ENCODE measurements at regions not wholly inside any gene's neighbourhood (a gene's known extent, or its start where the extent isn't known, plus 50 kb on each side); places are given as distances from the start of the nearest gene placed in this dataset.

- no peaks in the 10 kb centered on the region for H3K27me3 ChIP-seq (ENCODE audit: control insufficient read depth in 1 of 2, insufficient read depth in 2 of 2, low read length in 2 of 2)
- H3K9ac ChIP-seq (ENCODE audit: low read depth in 1 of 2, low read length in 2 of 2): no peak overlapping the region
- H3K4me3 ChIP-seq (ENCODE audit: low read depth in 1 of 2, low read length in 2 of 2): no peak overlapping the region
- peaks cover 0 to 2% of the 10 kb centered on the region in 2 donors for H3K4me1 ChIP-seq (ENCODE audit: control insufficient read depth in 1 of 2, insufficient read depth in 2 of 2, low read length in 2 of 2)
- no peaks in the 10 kb centered on the region for H3K36me3 ChIP-seq (ENCODE audit: control insufficient read depth in 1 of 2, insufficient read depth in 2 of 2, low read length in 2 of 2)
- H3K27ac ChIP-seq (ENCODE audit: low read depth, low read length): no peak overlapping the region
- H3K9me3 ChIP-seq (ENCODE audit: control insufficient read depth in 1 of 2, low read length in 2 of 2): no peaks in the 10 kb centered on the region
These were observed 240.3 kb downstream of the TLE4 start for GRCh38 chr9:79812099-79812498.

GRCh38 chr9:79809931-79810330, 238.2 kb downstream of the TLE4 start:
- no peak overlapping the region for H3K9ac ChIP-seq (ENCODE audit: low read depth in 1 of 2, low read length in 2 of 2)
- H3K9me3 ChIP-seq (ENCODE audit: control insufficient read depth in 1 of 2, low read length in 2 of 2): no peaks in the 10 kb centered on the region
- no peaks in the 10 kb centered on the region for H3K36me3 ChIP-seq (ENCODE audit: control insufficient read depth in 1 of 2, insufficient read depth in 2 of 2, low read length in 2 of 2)
- no peaks in the 10 kb centered on the region for H3K27me3 ChIP-seq (ENCODE audit: control insufficient read depth in 1 of 2, insufficient read depth in 2 of 2, low read length in 2 of 2)
- H3K4me3 ChIP-seq (ENCODE audit: low read depth in 1 of 2, low read length in 2 of 2): no peak overlapping the region
- H3K27ac ChIP-seq (ENCODE audit: low read depth, low read length): no peak overlapping the region
- H3K4me1 ChIP-seq (ENCODE audit: control insufficient read depth in 1 of 2, insufficient read depth in 2 of 2, low read length in 2 of 2): peaks cover 0 to 2% of the 10 kb centered on the region in 2 donors

GRCh38 chr9:79809316-79809876, 237.6 kb downstream of the TLE4 start:
- Histone ChIP-seq H3K9me3 (ENCODE audit: control insufficient read depth in 1 of 2, low read length in 2 of 2) (no peaks in the 10 kb centered on the region), H3K9ac (ENCODE audit: low read depth in 1 of 2, low read length in 2 of 2) (no peak overlapping the region)

GRCh38 chr9:79807971-79808370, 236.2 kb downstream of the TLE4 start:
- no peak overlapping the region for H3K27ac ChIP-seq (ENCODE audit: low read depth, low read length)
- H3K36me3 ChIP-seq (ENCODE audit: control insufficient read depth in 1 of 2, insufficient read depth in 2 of 2, low read length in 2 of 2): no peaks in the 10 kb centered on the region
- peaks cover 0 to 2% of the 10 kb centered on the region in 2 donors for H3K4me1 ChIP-seq (ENCODE audit: control insufficient read depth in 1 of 2, insufficient read depth in 2 of 2, low read length in 2 of 2)
- H3K9ac ChIP-seq (ENCODE audit: low read depth in 1 of 2, low read length in 2 of 2): no peak overlapping the region
- no peaks in the 10 kb centered on the region for H3K9me3 ChIP-seq (ENCODE audit: control insufficient read depth in 1 of 2, low read length in 2 of 2)
- no peaks in the 10 kb centered on the region for H3K27me3 ChIP-seq (ENCODE audit: control insufficient read depth in 1 of 2, insufficient read depth in 2 of 2, low read length in 2 of 2)
- no peak overlapping the region for H3K4me3 ChIP-seq (ENCODE audit: low read depth in 1 of 2, low read length in 2 of 2)

More at GRCh38 chr9:79809316-79809876, 237.6 kb downstream of the TLE4 start:
- Histone ChIP-seq H3K4me3 (ENCODE audit: low read depth in 1 of 2, low read length in 2 of 2) (no peak overlapping the region), H3K36me3 (ENCODE audit: control insufficient read depth in 1 of 2, insufficient read depth in 2 of 2, low read length in 2 of 2) (no peaks in the 10 kb centered on the region), H3K4me1 (ENCODE audit: control insufficient read depth in 1 of 2, insufficient read depth in 2 of 2, low read length in 2 of 2) (peaks cover 0 to 2% of the 10 kb centered on the region in 2 donors), H3K27ac (ENCODE audit: low read depth, low read length) (no peak overlapping the region), H3K27me3 (ENCODE audit: control insufficient read depth in 1 of 2, insufficient read depth in 2 of 2, low read length in 2 of 2) (no peaks in the 10 kb centered on the region)

GRCh38 chr9:79806086-79806485, 234.3 kb downstream of the TLE4 start:
- Histone ChIP-seq H3K9me3 (ENCODE audit: control insufficient read depth in 1 of 2, low read length in 2 of 2) (no peaks in the 10 kb centered on the region), H3K27me3 (ENCODE audit: control insufficient read depth in 1 of 2, insufficient read depth in 2 of 2, low read length in 2 of 2) (no peaks in the 10 kb centered on the region), H3K36me3 (ENCODE audit: control insufficient read depth in 1 of 2, insufficient read depth in 2 of 2, low read length in 2 of 2) (no peaks in the 10 kb centered on the region), H3K9ac (ENCODE audit: low read depth in 1 of 2, low read length in 2 of 2) (no peak overlapping the region), H3K27ac (ENCODE audit: low read depth, low read length) (no peak overlapping the region), H3K4me3 (ENCODE audit: low read depth in 1 of 2, low read length in 2 of 2) (no peak overlapping the region), H3K4me1 (ENCODE audit: control insufficient read depth in 1 of 2, insufficient read depth in 2 of 2, low read length in 2 of 2) (peaks cover 0 to 2% of the 10 kb centered on the region in 2 donors)

GRCh38 chr9:79801459-79801858, 229.7 kb downstream of the TLE4 start:
- Histone ChIP-seq H3K4me1 (ENCODE audit: control insufficient read depth in 1 of 2, insufficient read depth in 2 of 2, low read length in 2 of 2) (no peaks in the 10 kb centered on the region), H3K9ac (ENCODE audit: low read depth in 1 of 2, low read length in 2 of 2) (no peak overlapping the region), H3K27ac (ENCODE audit: low read depth, low read length) (no peak overlapping the region)

GRCh38 chr9:79800578-79800977, 228.8 kb downstream of the TLE4 start:
- Histone ChIP-seq H3K9ac (ENCODE audit: low read depth in 1 of 2, low read length in 2 of 2) (no peak overlapping the region), H3K27ac (ENCODE audit: low read depth, low read length) (no peak overlapping the region), H3K4me3 (ENCODE audit: low read depth in 1 of 2, low read length in 2 of 2) (no peak overlapping the region), H3K9me3 (ENCODE audit: control insufficient read depth in 1 of 2, low read length in 2 of 2) (no peaks in the 10 kb centered on the region), H3K36me3 (ENCODE audit: control insufficient read depth in 1 of 2, insufficient read depth in 2 of 2, low read length in 2 of 2) (no peaks in the 10 kb centered on the region), H3K4me1 (ENCODE audit: control insufficient read depth in 1 of 2, insufficient read depth in 2 of 2, low read length in 2 of 2) (no peaks in the 10 kb centered on the region), H3K27me3 (ENCODE audit: control insufficient read depth in 1 of 2, insufficient read depth in 2 of 2, low read length in 2 of 2) (no peaks in the 10 kb centered on the region)

More at GRCh38 chr9:79801459-79801858, 229.7 kb downstream of the TLE4 start:
- H3K4me3 ChIP-seq (ENCODE audit: low read depth in 1 of 2, low read length in 2 of 2): no peak overlapping the region
- no peaks in the 10 kb centered on the region for H3K27me3 ChIP-seq (ENCODE audit: control insufficient read depth in 1 of 2, insufficient read depth in 2 of 2, low read length in 2 of 2)
- no peaks in the 10 kb centered on the region for H3K9me3 ChIP-seq (ENCODE audit: control insufficient read depth in 1 of 2, low read length in 2 of 2)
- no peaks in the 10 kb centered on the region for H3K36me3 ChIP-seq (ENCODE audit: control insufficient read depth in 1 of 2, insufficient read depth in 2 of 2, low read length in 2 of 2)

GRCh38 chr9:79799691-79800335, 228.0 kb downstream of the TLE4 start:
- no peaks in the 10 kb centered on the region for H3K9me3 ChIP-seq (ENCODE audit: control insufficient read depth in 1 of 2, low read length in 2 of 2)
- H3K9ac ChIP-seq (ENCODE audit: low read depth in 1 of 2, low read length in 2 of 2): no peak overlapping the region
- no peaks in the 10 kb centered on the region for H3K27me3 ChIP-seq (ENCODE audit: control insufficient read depth in 1 of 2, insufficient read depth in 2 of 2, low read length in 2 of 2)
- no peaks in the 10 kb centered on the region for H3K36me3 ChIP-seq (ENCODE audit: control insufficient read depth in 1 of 2, insufficient read depth in 2 of 2, low read length in 2 of 2)
- H3K4me3 ChIP-seq (ENCODE audit: low read depth in 1 of 2, low read length in 2 of 2): no peak overlapping the region
- H3K4me1 ChIP-seq (ENCODE audit: control insufficient read depth in 1 of 2, insufficient read depth in 2 of 2, low read length in 2 of 2): no peaks in the 10 kb centered on the region
- H3K27ac ChIP-seq (ENCODE audit: low read depth, low read length): no peak overlapping the region

GRCh38 chr9:79798450-79798849, 226.7 kb downstream of the TLE4 start:
- Histone ChIP-seq H3K27me3 (ENCODE audit: control insufficient read depth in 1 of 2, insufficient read depth in 2 of 2, low read length in 2 of 2) (no peaks in the 10 kb centered on the region), H3K36me3 (ENCODE audit: control insufficient read depth in 1 of 2, insufficient read depth in 2 of 2, low read length in 2 of 2) (no peaks in the 10 kb centered on the region), H3K4me3 (ENCODE audit: low read depth in 1 of 2, low read length in 2 of 2) (no peak overlapping the region)

GRCh38 chr9:79796411-79796810, 224.6 kb downstream of the TLE4 start:
- Histone ChIP-seq H3K36me3 (ENCODE audit: control insufficient read depth in 1 of 2, insufficient read depth in 2 of 2, low read length in 2 of 2) (no peaks in the 10 kb centered on the region), H3K27me3 (ENCODE audit: control insufficient read depth in 1 of 2, insufficient read depth in 2 of 2, low read length in 2 of 2) (no peaks in the 10 kb centered on the region), H3K27ac (ENCODE audit: low read depth, low read length) (no peak overlapping the region), H3K9me3 (ENCODE audit: control insufficient read depth in 1 of 2, low read length in 2 of 2) (no peaks in the 10 kb centered on the region), H3K9ac (ENCODE audit: low read depth in 1 of 2, low read length in 2 of 2) (no peak overlapping the region), H3K4me3 (ENCODE audit: low read depth in 1 of 2, low read length in 2 of 2) (no peak overlapping the region), H3K4me1 (ENCODE audit: control insufficient read depth in 1 of 2, insufficient read depth in 2 of 2, low read length in 2 of 2) (no peaks in the 10 kb centered on the region)

More at GRCh38 chr9:79798450-79798849, 226.7 kb downstream of the TLE4 start:
- no peak overlapping the region for H3K27ac ChIP-seq (ENCODE audit: low read depth, low read length)
- H3K9ac ChIP-seq (ENCODE audit: low read depth in 1 of 2, low read length in 2 of 2): no peak overlapping the region
- no peaks in the 10 kb centered on the region for H3K4me1 ChIP-seq (ENCODE audit: control insufficient read depth in 1 of 2, insufficient read depth in 2 of 2, low read length in 2 of 2)
- H3K9me3 ChIP-seq (ENCODE audit: control insufficient read depth in 1 of 2, low read length in 2 of 2): no peaks in the 10 kb centered on the region
